KMS-11 (cell line): ENCODE measurements at regions not wholly inside any gene's neighbourhood (a gene's known extent, or its start where the extent isn't known, plus 50 kb on each side); places are given as distances from the start of the nearest gene placed in this dataset.

Experiments
- H2AFZ ChIP-seq: fragments of 200-600 bp; sonication (generic); 2 replicates; pipeline ENCODE4 v1.6.1; 2016; ENCODE audit warnings: antibody characterized with exemption, mixed run types, low read depth
- H3K27ac ChIP-seq: fragments of 200-600 bp; sonication (generic); 2 replicates; pipeline ENCODE4 v1.6.1; 2016; ENCODE audit warnings: mild to moderate bottlenecking, mixed run types
- H3K27me3 ChIP-seq: fragments of 200-600 bp; sonication (generic); 2 replicates; pipeline ENCODE4 v1.6.1; 2017; ENCODE audit warnings: mild to moderate bottlenecking, low read depth, mixed run types, moderate library complexity; ENCODE audit not compliant: insufficient read depth
- H3K36me3 ChIP-seq: fragments of 200-600 bp; sonication (generic); 2 replicates; pipeline ENCODE4 v1.6.1; 2017; ENCODE audit warnings: mild to moderate bottlenecking, mixed run types; ENCODE audit not compliant: insufficient read depth
- H3K4me1 ChIP-seq: fragments of 200-600 bp; sonication (generic); 2 replicates; pipeline ENCODE4 v1.6.1; 2016; ENCODE audit warnings: mild to moderate bottlenecking, low read depth, mixed run types; ENCODE audit not compliant: poor library complexity, severe bottlenecking
- H3K4me2 ChIP-seq: fragments of 200-600 bp; sonication (generic); 2 replicates; pipeline ENCODE4 v1.7.0; 2016; ENCODE audit warnings: mild to moderate bottlenecking, mixed run types
- H3K4me3 ChIP-seq: fragments of 200-600 bp; sonication (generic); IDR thresholded peaks from 2 replicates; pipeline ENCODE4 v1.6.1; 2017; ENCODE audit warnings: low read depth, low read length, mixed read lengths; ENCODE audit not compliant: insufficient read depth
- H3K79me2 ChIP-seq: fragments of 200-600 bp; sonication (generic); 2 replicates; pipeline ENCODE4 v1.6.1; 2016; ENCODE audit warnings: low read depth, mixed run types; ENCODE audit not compliant: insufficient read depth
- H3K9ac ChIP-seq: fragments of 200-600 bp; sonication (generic); 2 replicates; pipeline ENCODE4 v1.6.1; 2016; ENCODE audit warnings: mild to moderate bottlenecking, mixed run types
- H4K20me1 ChIP-seq: fragments of 200-600 bp; sonication (generic); 2 replicates; pipeline ENCODE4 v1.6.1; 2016; ENCODE audit warnings: mild to moderate bottlenecking, mixed run types; ENCODE audit not compliant: insufficient read depth
- CTCF ChIP-seq: fragments of 200-600 bp; sonication (generic); conservative IDR thresholded peaks from 2 replicates; pipeline ENCODE4 v1.6.1; 2017; ENCODE audit warnings: low read depth, mild to moderate bottlenecking, antibody characterized with exemption, low read length, moderate library complexity, mixed read lengths

- no peaks in the 10 kb centered on the region for H4K20me1 ChIP-seq
Measured at GRCh38 chr3:152922554-152922953, 87.6 kb downstream of the P2RY1 start.

GRCh38 chr3:152927131-152927530, 92.2 kb downstream of the P2RY1 start:
- no peak for TF ChIP-seq CTCF
- Histone ChIP-seq H3K4me3 (no peak overlapping the region), H3K79me2 (no peaks in the 10 kb centered on the region), H3K27ac (no peak overlapping the region), H2AFZ (no peak overlapping the region), H3K36me3 (no peaks in the 10 kb centered on the region), H3K9ac (no peak overlapping the region), H3K27me3 (no peaks in the 10 kb centered on the region), H4K20me1 (no peaks in the 10 kb centered on the region), H3K4me2 (no peak overlapping the region), H3K4me1 (no peaks in the 10 kb centered on the region)

More at GRCh38 chr3:152922554-152922953, 87.6 kb downstream of the P2RY1 start:
- no peaks in the 10 kb centered on the region for H3K79me2 ChIP-seq
- no peak overlapping the region for H3K4me2 ChIP-seq
- no peaks in the 10 kb centered on the region for H3K4me1 ChIP-seq
- no peak overlapping the region for H2AFZ ChIP-seq
- no peak overlapping the region for H3K27ac ChIP-seq
- no peak for TF ChIP-seq CTCF
- H3K36me3 ChIP-seq: no peaks in the 10 kb centered on the region
- no peak overlapping the region for H3K9ac ChIP-seq
- no peak overlapping the region for H3K4me3 ChIP-seq
- no peaks in the 10 kb centered on the region for H3K27me3 ChIP-seq

GRCh38 chr3:152930516-152930915, 95.6 kb downstream of the P2RY1 start:
- H3K4me2 ChIP-seq: no peak overlapping the region
- no peaks in the 10 kb centered on the region for H4K20me1 ChIP-seq
- H2AFZ ChIP-seq: no peak overlapping the region
- H3K36me3 ChIP-seq: no peaks in the 10 kb centered on the region
- H3K27me3 ChIP-seq: no peaks in the 10 kb centered on the region
- H3K4me1 ChIP-seq: no peaks in the 10 kb centered on the region
- no peak for TF ChIP-seq CTCF
- H3K27ac ChIP-seq: no peak overlapping the region
- no peak overlapping the region for H3K9ac ChIP-seq
- no peak overlapping the region for H3K4me3 ChIP-seq
- H3K79me2 ChIP-seq: no peaks in the 10 kb centered on the region

GRCh38 chr3:152937234-152937633, 102.3 kb downstream of the P2RY1 start:
- no peak overlapping the region for H3K27ac ChIP-seq
- H3K27me3 ChIP-seq: no peaks in the 10 kb centered on the region
- no peaks in the 10 kb centered on the region for H3K4me1 ChIP-seq
- H3K79me2 ChIP-seq: no peaks in the 10 kb centered on the region
- no peak overlapping the region for H2AFZ ChIP-seq
- no peaks in the 10 kb centered on the region for H4K20me1 ChIP-seq
- TF ChIP-seq CTCF: no peak
- no peaks in the 10 kb centered on the region for H3K36me3 ChIP-seq
- no peak overlapping the region for H3K4me2 ChIP-seq
- no peak overlapping the region for H3K4me3 ChIP-seq
- H3K9ac ChIP-seq: no peak overlapping the region
